HepG2 (cell line): ENCODE measurements at regions not wholly inside any gene's neighbourhood (a gene's known extent, or its start where the extent isn't known, plus 50 kb on each side); places are given as distances from the start of the nearest gene placed in this dataset.

ENCODE experiments used
- GABPB1 ChIP-seq: IDR thresholded peaks from 2 replicates; pipeline ENCODE4 v1.6.1; 2016; ENCODE audit warnings: mild to moderate bottlenecking, missing genetic modification reagents, moderate library complexity, missing compliant biosample characterization
- NFATC3 ChIP-seq: sonication (generic); formaldehyde crosslinking; IDR thresholded peaks from 2 replicates; pipeline ENCODE4 v1.5.1; 2020; ENCODE audit warnings: mild to moderate bottlenecking, missing genetic modification reagents
- POLR2A ChIP-seq, 2 experiments: IDR thresholded peaks; 2 replicates each; pipeline ENCODE4 v1.6.1; 2011; ENCODE audit warnings: low read depth in 2 of 2, low read length in 2 of 2, mild to moderate bottlenecking in 1 of 2, moderate library complexity in 1 of 2; ENCODE audit not compliant: insufficient read depth in 1 of 2
- SAP130 ChIP-seq: IDR thresholded peaks from 2 replicates; pipeline ENCODE4 v1.6.1; 2016; ENCODE audit warnings: low read depth
- ZNF282 ChIP-seq: fragments of 450-650 bp; IDR thresholded peaks from 2 replicates; pipeline ENCODE4 v1.6.1; 2018; ENCODE audit not compliant: partially characterized antibody
- ZNF382 ChIP-seq: sonication (generic); formaldehyde crosslinking; IDR thresholded peaks from 2 replicates; pipeline ENCODE4 v1.5.0; 2020; ENCODE audit warnings: missing genetic modification reagents, mild to moderate bottlenecking, borderline replicate concordance
- ZNF775 ChIP-seq: sonication (generic); formaldehyde crosslinking; IDR thresholded peaks from 2 replicates; pipeline ENCODE4 v1.4.0; 2020; ENCODE audit warnings: missing genetic modification reagents, mild to moderate bottlenecking, moderate library complexity, borderline replicate concordance
- ZNF788 ChIP-seq: sonication (generic); formaldehyde crosslinking; IDR thresholded peaks from 2 replicates; pipeline ENCODE4 v1.5.0; 2020; ENCODE audit warnings: mild to moderate bottlenecking, missing genetic modification reagents, borderline replicate concordance
- TF ChIP-seq, protein P1 (sequence below), 2 experiments: sonication (generic) in 1 of 2; formaldehyde crosslinking in 1 of 2; IDR thresholded peaks; 2 replicates each; pipeline versions ENCODE4 v1.4.0 to v1.6.1; 2018 to 2020; ENCODE audit warnings: missing genetic modification reagents in 2 of 2, borderline replicate concordance in 1 of 2, low read depth in 1 of 2, mild to moderate bottlenecking in 1 of 2, missing biosample characterization in 1 of 2
- TF ChIP-seq, protein P2 (sequence below): sonication (generic); formaldehyde crosslinking; IDR thresholded peaks from 2 replicates; pipeline ENCODE4 v1.8.0; 2022; ENCODE audit warnings: low read depth, missing genetic modification reagents

DNA sequence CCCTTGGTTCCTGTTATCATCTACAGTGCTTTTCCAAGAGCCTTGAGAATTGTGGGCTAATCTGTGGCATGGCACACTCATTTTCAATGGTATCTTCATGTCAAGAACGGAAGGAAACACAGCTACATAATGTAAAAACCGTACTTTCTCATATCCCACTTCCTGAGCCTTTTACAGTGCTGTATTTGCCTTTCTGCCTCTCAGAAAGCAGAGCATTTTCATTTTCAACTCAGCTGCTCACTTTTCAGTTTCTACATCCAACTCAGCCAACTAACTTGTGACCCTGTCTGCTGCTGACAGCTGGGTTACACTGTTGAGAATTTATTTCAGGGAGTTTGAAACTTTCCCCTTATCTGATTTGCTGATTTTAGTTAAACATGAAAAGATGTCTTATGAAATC, 875.8 kb upstream of the KCND2 start:
- TF ChIP-seq ZNF788 (CRISPR knock-in tag), result no peak
- no peak for TF ChIP-seq SAP130
- no peak for TF ChIP-seq ZNF282
- TF ChIP-seq, protein P1, sequence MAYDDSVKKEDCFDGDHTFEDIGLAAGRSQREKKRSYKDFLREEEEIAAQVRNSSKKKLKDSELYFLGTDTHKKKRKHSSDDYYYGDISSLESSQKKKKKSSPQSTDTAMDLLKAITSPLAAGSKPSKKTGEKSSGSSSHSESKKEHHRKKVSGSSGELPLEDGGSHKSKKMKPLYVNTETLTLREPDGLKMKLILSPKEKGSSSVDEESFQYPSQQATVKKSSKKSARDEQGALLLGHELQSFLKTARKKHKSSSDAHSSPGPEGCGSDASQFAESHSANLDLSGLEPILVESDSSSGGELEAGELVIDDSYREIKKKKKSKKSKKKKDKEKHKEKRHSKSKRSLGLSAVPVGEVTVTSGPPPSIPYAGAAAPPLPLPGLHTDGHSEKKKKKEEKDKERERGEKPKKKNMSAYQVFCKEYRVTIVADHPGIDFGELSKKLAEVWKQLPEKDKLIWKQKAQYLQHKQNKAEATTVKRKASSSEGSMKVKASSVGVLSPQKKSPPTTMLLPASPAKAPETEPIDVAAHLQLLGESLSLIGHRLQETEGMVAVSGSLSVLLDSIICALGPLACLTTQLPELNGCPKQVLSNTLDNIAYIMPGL (CRISPR knock-in tag; IDR thresholded peaks at IDR 0.05; ENCODE audit: borderline replicate concordance in 1 of 2, low read depth in 1 of 2), result no peak
- TF ChIP-seq ZNF382 (CRISPR knock-in tag), result no peak
- TF ChIP-seq, protein P2, sequence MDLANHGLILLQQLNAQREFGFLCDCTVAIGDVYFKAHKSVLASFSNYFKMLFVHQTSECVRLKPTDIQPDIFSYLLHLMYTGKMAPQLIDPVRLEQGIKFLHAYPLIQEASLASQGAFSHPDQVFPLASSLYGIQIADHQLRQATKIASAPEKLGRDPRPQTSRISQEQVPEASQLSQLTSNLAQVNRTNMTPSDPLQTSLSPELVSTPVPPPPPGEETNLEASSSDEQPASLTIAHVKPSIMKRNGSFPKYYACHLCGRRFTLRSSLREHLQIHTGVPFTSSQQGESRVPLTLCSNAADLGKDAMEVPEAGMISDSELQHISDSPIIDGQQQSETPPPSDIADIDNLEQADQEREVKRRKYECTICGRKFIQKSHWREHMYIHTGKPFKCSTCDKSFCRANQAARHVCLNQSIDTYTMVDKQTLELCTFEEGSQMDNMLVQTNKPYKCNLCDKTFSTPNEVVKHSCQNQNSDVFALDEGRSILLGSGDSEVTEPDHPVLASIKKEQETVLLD (CRISPR knock-in tag), result no peak
- no peak for TF ChIP-seq ZNF775
- no peak for TF ChIP-seq GABPB1 (CRISPR knock-in tag)
- no peak for TF ChIP-seq NFATC3 (CRISPR knock-in tag)
- TF ChIP-seq POLR2A (IDR thresholded peaks at IDR 0.05; ENCODE audit: insufficient read depth in 1 of 2, low read depth in 2 of 2, low read length in 2 of 2), result no peak
